GM12878 (cell line): ENCODE measurements at regions not wholly inside any gene's neighbourhood (a gene's known extent, or its start where the extent isn't known, plus 50 kb on each side); places are given as distances from the start of the nearest gene placed in this dataset.

Experiments used
- ATF2 ChIP-seq: IDR thresholded peaks from 2 replicates; pipeline ENCODE4 v1.6.1; 2012; ENCODE audit warnings: low read length, inconsistent platforms
- BHLHE40 ChIP-seq, 2 experiments: fragments of 450-650 bp in 1 of 2; IDR thresholded peaks; 2 replicates each; pipeline ENCODE4 v1.6.1; 2011 to 2017; ENCODE audit warnings: low read depth in 2 of 2, borderline replicate concordance in 1 of 2, improper control_type of control experiment in 1 of 2, low read length in 1 of 2, mild to moderate bottlenecking in 1 of 2
- E2F8 ChIP-seq: fragments of 450-650 bp; IDR thresholded peaks from 2 replicates; pipeline ENCODE4 v1.6.1; 2018; ENCODE audit warnings: mild to moderate bottlenecking, low read depth, moderate library complexity; ENCODE audit not compliant: partially characterized antibody
- E4F1 ChIP-seq: fragments of 450-650 bp; IDR thresholded peaks from 2 replicates; pipeline ENCODE4 v1.6.1; 2018; ENCODE audit warnings: borderline replicate concordance, mild to moderate bottlenecking; ENCODE audit not compliant: partially characterized antibody
- ETV6 ChIP-seq, 2 experiments: fragments of 450-650 bp in 1 of 2; IDR thresholded peaks in 1 of 2; conservative IDR thresholded peaks in 1 of 2; 2 replicates each; pipeline ENCODE4 v1.6.1; 2014; ENCODE audit warnings: antibody characterized with exemption in 1 of 2, borderline replicate concordance in 1 of 2, low read depth in 1 of 2, mild to moderate bottlenecking in 1 of 2, moderate library complexity in 1 of 2
- HSF1 ChIP-seq: fragments of 150-350 bp; IDR thresholded peaks from 2 replicates; pipeline ENCODE4 v1.6.1; 2014; ENCODE audit warnings: mild to moderate bottlenecking, low read depth, low read length
- IRF4 ChIP-seq: IDR thresholded peaks from 2 replicates; pipeline ENCODE4 v1.6.1; 2011; ENCODE audit warnings: low read depth, low read length
- MAX ChIP-seq: IDR thresholded peaks from 2 replicates; pipeline ENCODE4 v1.6.1; 2012; ENCODE audit warnings: low read depth, low read length, improper control_type of control experiment
- NBN ChIP-seq: fragments of 450-650 bp; IDR thresholded peaks from 2 replicates; pipeline ENCODE4 v1.6.1; 2016
- PAX8 ChIP-seq: fragments of 450-650 bp; IDR thresholded peaks from 2 replicates; pipeline ENCODE4 v1.6.1; 2017; ENCODE audit warnings: mild to moderate bottlenecking, moderate library complexity
- PBX3 ChIP-seq: IDR thresholded peaks from 2 replicates; pipeline ENCODE4 v1.6.1; 2011; ENCODE audit warnings: mild to moderate bottlenecking, low read depth, low read length, moderate library complexity; ENCODE audit not compliant: insufficient replicate concordance
- RELB ChIP-seq: fragments of 450-650 bp; IDR thresholded peaks from 2 replicates; pipeline ENCODE4 v1.6.1; 2017; ENCODE audit warnings: low read depth, mild to moderate bottlenecking, moderate library complexity
- REST ChIP-seq: IDR thresholded peaks from 2 replicates; pipeline ENCODE4 v1.6.1; 2012; ENCODE audit warnings: mild to moderate bottlenecking, low read depth, low read length

GRCh38 chr2:155412598-155412997 lies 714.1 kb downstream of the KCNJ3 start (continued):
- TF ChIP-seq MAX (no peak), IRF4 (no peak), REST (no peak), E2F8 (no peak), E4F1 (no peak), ATF2 (no peak), PAX8 (no peak), PBX3 (no peak), HSF1 (no peak), ETV6 (conservative IDR thresholded peaks at IDR 0.05 in 1 of 2, IDR thresholded peaks at IDR 0.05 in 1 of 2; ENCODE audit: borderline replicate concordance in 1 of 2, low read depth in 1 of 2) (no peak), NBN (no peak), RELB (peak; percentile 22; the same call in 1 of the 2 replicates), BHLHE40 (IDR thresholded peaks at IDR 0.05; ENCODE audit: borderline replicate concordance in 1 of 2, low read depth in 2 of 2, low read length in 1 of 2) (peak in 1 of 2 experiments; percentile 33; a peak in 1 of 4 replicates)
